Muscle of back (tissue), 3 donors: ENCODE measurements at regions not wholly inside any gene's neighbourhood (a gene's known extent, or its start where the extent isn't known, plus 50 kb on each side); places are given as distances from the start of the nearest gene placed in this dataset.

Experiments used
- DNase-seq, 3 donors: peaks; one replicate each; pipeline versions ENCODE4 v3.0.0 to v3.0.0-alpha.2; 2013

- DNase-seq: peak in 2 of 3 donors; percentile 27 to 58
These were observed 1185.5 kb downstream of the LRFN5 start for GRCh38 chr14:42792166-42792565.

GRCh38 chr14:42782754-42783153 is 1176.1 kb downstream of the LRFN5 start:
- no peak for DNase-seq

GRCh38 chr14:42778984-42779383 is 1172.3 kb downstream of the LRFN5 start:
- peak in 1 of 3 donors; percentile 5 for DNase-seq

- no peak for DNase-seq
These were observed 1144.1 kb downstream of the LRFN5 start for GRCh38 chr14:42750771-42751170.

GRCh38 chr14:42742084-42742483 is 1135.4 kb downstream of the LRFN5 start:
- DNase-seq: no peak

GRCh38 chr14:42736408-42736807 is 1129.7 kb downstream of the LRFN5 start:
- DNase-seq: no peak

- no peak for DNase-seq
These were observed 1127.4 kb downstream of the LRFN5 start for GRCh38 chr14:42734041-42734440.

GRCh38 chr14:42732005-42732404 is 1125.3 kb downstream of the LRFN5 start:
- no peak for DNase-seq

GRCh38 chr14:42731480-42731879 is 1124.8 kb downstream of the LRFN5 start:
- DNase-seq: no peak

GRCh38 chr14:42729681-42730080 is 1123.0 kb downstream of the LRFN5 start:
- DNase-seq: no peak

GRCh38 chr14:42719391-42719790 is 1112.7 kb downstream of the LRFN5 start:
- DNase-seq: peak in 1 of 3 donors; percentile 7

- no peak for DNase-seq
These were observed 1108.6 kb downstream of the LRFN5 start for GRCh38 chr14:42715316-42715715.

- no peak for DNase-seq
These were observed 1103.4 kb downstream of the LRFN5 start for GRCh38 chr14:42710071-42710470.

GRCh38 chr14:42703501-42703900 is 1096.8 kb downstream of the LRFN5 start:
- no peak for DNase-seq

GRCh38 chr14:42687421-42687820 is 1080.7 kb downstream of the LRFN5 start:
- no peak for DNase-seq

GRCh38 chr14:42683707-42684106 is 1077.0 kb downstream of the LRFN5 start:
- DNase-seq: no peak

- no peak for DNase-seq
These were observed 1070.0 kb downstream of the LRFN5 start for GRCh38 chr14:42676636-42677035.

- no peak for DNase-seq
These were observed 1067.3 kb downstream of the LRFN5 start for GRCh38 chr14:42673963-42674362.

GRCh38 chr14:42671636-42672035 is 1065.0 kb downstream of the LRFN5 start:
- DNase-seq: no peak

GRCh38 chr14:42665083-42665482 is 1058.4 kb downstream of the LRFN5 start:
- no peak for DNase-seq

- no peak for DNase-seq
These were observed 1057.5 kb downstream of the LRFN5 start for GRCh38 chr14:42664190-42664589.

- DNase-seq: no peak
These were observed 1048.0 kb downstream of the LRFN5 start for GRCh38 chr14:42654707-42655106.

GRCh38 chr14:42642787-42643186 is 1036.1 kb downstream of the LRFN5 start:
- no peak for DNase-seq

- no peak for DNase-seq
These were observed 1026.9 kb downstream of the LRFN5 start for GRCh38 chr14:42633504-42634095.
